Endodermal cell (in vitro differentiated cells): ENCODE measurements at regions not wholly inside any gene's neighbourhood (a gene's known extent, or its start where the extent isn't known, plus 50 kb on each side); places are given as distances from the start of the nearest gene placed in this dataset.

Source experiments
- DNase-seq: peaks from one replicate; pipeline ENCODE4 v3.0.0-alpha.2; 2017
- H3K27ac ChIP-seq: 2 replicates; pipeline ENCODE4 v1.5.1; 2013; ENCODE audit warnings: mild to moderate bottlenecking, low read depth, low read length, moderate library complexity
- H3K27me3 ChIP-seq: 2 replicates; pipeline ENCODE4 v1.6.1; 2013; ENCODE audit warnings: mild to moderate bottlenecking, low read length, moderate library complexity; ENCODE audit not compliant: insufficient read depth, control insufficient read depth, poor library complexity, severe bottlenecking
- H3K36me3 ChIP-seq: 2 replicates; pipeline ENCODE4 v1.7.0; 2013; ENCODE audit warnings: mild to moderate bottlenecking, low read length, moderate library complexity; ENCODE audit not compliant: control insufficient read depth, insufficient read depth
- H3K4me1 ChIP-seq: one replicate; pipeline ENCODE4 v1.7.0; 2013; ENCODE audit warnings: low read length; ENCODE audit not compliant: control insufficient read depth, insufficient read depth
- H3K4me3 ChIP-seq: 2 replicates; pipeline ENCODE4 v1.5.1; 2013; ENCODE audit warnings: mild to moderate bottlenecking, low read length, moderate library complexity
- H3K9ac ChIP-seq: 2 replicates; pipeline ENCODE4 v1.6.1; 2013; ENCODE audit warnings: mild to moderate bottlenecking, low read length, moderate library complexity; ENCODE audit not compliant: poor library complexity, severe bottlenecking; ENCODE audit errors: extremely low read depth
- H3K9me3 ChIP-seq: 2 replicates; pipeline ENCODE4 v1.6.1; 2013; ENCODE audit warnings: mild to moderate bottlenecking, low read length, moderate library complexity; ENCODE audit not compliant: control insufficient read depth
- H3K27ac Mint-ChIP-seq: 2 replicates; pipeline ENCODE4 v1.8.0; 2020; ENCODE audit warnings: mixed read lengths
- H3K27me3 Mint-ChIP-seq: 2 replicates; pipeline ENCODE4 v1.8.0; 2021; ENCODE audit warnings: mild to moderate bottlenecking, mixed read lengths; ENCODE audit not compliant: insufficient read depth
- H3K36me3 Mint-ChIP-seq: 2 replicates; pipeline ENCODE4 v1.8.0; 2020; ENCODE audit warnings: low read depth, mixed read lengths
- H3K4me1 Mint-ChIP-seq: 2 replicates; pipeline ENCODE4 v1.8.0; 2020; ENCODE audit warnings: mixed read lengths
- H3K4me3 Mint-ChIP-seq: 2 replicates; pipeline ENCODE4 v1.8.0; 2020; ENCODE audit warnings: mild to moderate bottlenecking, moderate library complexity, mixed read lengths
- H3K9me3 Mint-ChIP-seq: 2 replicates; pipeline ENCODE4 v1.8.0; 2020; ENCODE audit warnings: mild to moderate bottlenecking, mixed read lengths
- CTCF ChIP-seq: fragments of 200-600 bp; sonication (generic); conservative IDR thresholded peaks from 2 replicates; pipeline ENCODE4 v1.5.0; 2021; ENCODE audit warnings: antibody characterized with exemption, mild to moderate bottlenecking
- WGBS, 2 experiments: methylation state at CpG; one replicate each; pipeline versions ENCODE4 v1.1.5 to v1.1.7; 2013; ENCODE audit warnings: missing lambda C conversion rate in 2 of 2, mixed read lengths in 1 of 2; ENCODE audit not compliant: insufficient coverage in 1 of 2, insufficient read length in 1 of 2; 5-methylcytosine and 5-hydroxymethylcytosine counted together

- Mint-ChIP-seq H3K27me3 (no peaks in the 10 kb centered on the region), H3K9me3 (peaks cover 8% of the 10 kb centered on the region), H3K4me1 (peaks cover 40% of the 10 kb centered on the region), H3K4me3 (no peak overlapping the region), H3K27ac (no peak overlapping the region), H3K36me3 (no peaks in the 10 kb centered on the region)
- no peaks in the 10 kb centered on the region for H3K36me3 ChIP-seq
- H3K4me1 ChIP-seq, result peaks cover 5% of the 10 kb centered on the region
- no peak overlapping the region for H3K4me3 ChIP-seq
- no peak overlapping the region for H3K9ac ChIP-seq
- H3K27me3 ChIP-seq, result no peaks in the 10 kb centered on the region
- 98 to 100% methylated on average over 3 to 5 of the region's 5 CpGs for WGBS, 2 experiments
- TF ChIP-seq CTCF, result no peak
- H3K9me3 ChIP-seq, result peaks cover 15% of the 10 kb centered on the region
- no peak overlapping the region for H3K27ac ChIP-seq
- no peak for DNase-seq
Measured at GRCh38 chr4:138908134-138908533, 107.4 kb upstream of the NOCT start.

GRCh38 chr4:138907174-138907573 is 108.4 kb upstream of the NOCT start:
- no peak overlapping the region for H3K27ac ChIP-seq
- H3K9ac ChIP-seq, result no peak overlapping the region
- H3K9me3 Mint-ChIP-seq, result peaks cover 8% of the 10 kb centered on the region
- no peaks in the 10 kb centered on the region for H3K36me3 Mint-ChIP-seq
- TF ChIP-seq CTCF, result no peak
- DNase-seq, result no peak
- peaks cover 15% of the 10 kb centered on the region for H3K9me3 ChIP-seq
- H3K27ac Mint-ChIP-seq, result no peak overlapping the region
- no peak overlapping the region for H3K4me3 Mint-ChIP-seq
- H3K27me3 ChIP-seq, result no peaks in the 10 kb centered on the region
- 94 to 100% methylated on average over 3 to 5 of the region's 5 CpGs for WGBS, 2 experiments
- no peak overlapping the region for H3K4me3 ChIP-seq
- H3K27me3 Mint-ChIP-seq, result no peaks in the 10 kb centered on the region
- H3K36me3 ChIP-seq, result no peaks in the 10 kb centered on the region
- peaks cover 39% of the 10 kb centered on the region for H3K4me1 Mint-ChIP-seq
- H3K4me1 ChIP-seq, result peaks cover 5% of the 10 kb centered on the region

- Mint-ChIP-seq H3K27ac (no peak overlapping the region), H3K36me3 (no peaks in the 10 kb centered on the region), H3K4me1 (peaks cover 16% of the 10 kb centered on the region), H3K9me3 (peaks cover 8% of the 10 kb centered on the region), H3K27me3 (no peaks in the 10 kb centered on the region), H3K4me3 (no peak overlapping the region)
- Histone ChIP-seq H3K27me3 (no peaks in the 10 kb centered on the region), H3K36me3 (no peaks in the 10 kb centered on the region), H3K27ac (no peak overlapping the region), H3K9me3 (peaks cover 15% of the 10 kb centered on the region), H3K9ac (no peak overlapping the region), H3K4me3 (no peak overlapping the region), H3K4me1 (peaks cover 4% of the 10 kb centered on the region)
- WGBS, 2 experiments, result 92 to 97% methylated on average over 3 to 4 of the region's 4 CpGs
- TF ChIP-seq CTCF, result no peak
- no peak for DNase-seq
Measured at GRCh38 chr4:138904793-138905192, 110.8 kb upstream of the NOCT start.
